ENCODE measurements at regions not wholly inside any gene's neighbourhood (a gene's known extent, or its start where the extent isn't known, plus 50 kb on each side); places are given as distances from the start of the nearest gene placed in this dataset.

DNA sequence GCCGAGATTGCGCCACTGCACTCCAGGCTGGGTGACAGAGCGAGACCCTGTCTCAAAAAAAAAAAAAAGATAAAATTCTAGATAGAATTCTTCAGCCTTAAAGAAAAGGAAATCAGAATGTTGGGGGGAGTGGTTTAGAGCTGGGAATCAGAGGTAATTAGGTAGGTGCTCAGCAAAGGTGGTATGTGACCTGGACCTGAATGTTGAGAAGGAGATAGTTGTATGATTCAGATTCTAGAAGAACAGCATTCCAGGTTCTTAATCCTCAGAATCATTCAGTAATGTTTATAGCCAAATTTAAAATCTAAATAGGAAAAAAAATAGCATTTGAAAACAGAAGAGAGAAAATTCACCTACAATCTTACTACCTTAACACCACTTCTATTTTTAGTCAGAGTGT, 71.3 kb upstream of the UBE2E1 start:
- DNase-seq: no peak
- intact Hi-C loops (cut with DNase I): no loop called here
- ATAC-seq (ENCODE audit: poor library complexity): no peak

- intact Hi-C loops (cut with DNase I): no loop called here
- no peak for DNase-seq
- peak; percentile 28 for ATAC-seq (ENCODE audit: poor library complexity)
Measured at GRCh38 chr3:23735062-23735461, 70.7 kb upstream of the UBE2E1 start.

DNA sequence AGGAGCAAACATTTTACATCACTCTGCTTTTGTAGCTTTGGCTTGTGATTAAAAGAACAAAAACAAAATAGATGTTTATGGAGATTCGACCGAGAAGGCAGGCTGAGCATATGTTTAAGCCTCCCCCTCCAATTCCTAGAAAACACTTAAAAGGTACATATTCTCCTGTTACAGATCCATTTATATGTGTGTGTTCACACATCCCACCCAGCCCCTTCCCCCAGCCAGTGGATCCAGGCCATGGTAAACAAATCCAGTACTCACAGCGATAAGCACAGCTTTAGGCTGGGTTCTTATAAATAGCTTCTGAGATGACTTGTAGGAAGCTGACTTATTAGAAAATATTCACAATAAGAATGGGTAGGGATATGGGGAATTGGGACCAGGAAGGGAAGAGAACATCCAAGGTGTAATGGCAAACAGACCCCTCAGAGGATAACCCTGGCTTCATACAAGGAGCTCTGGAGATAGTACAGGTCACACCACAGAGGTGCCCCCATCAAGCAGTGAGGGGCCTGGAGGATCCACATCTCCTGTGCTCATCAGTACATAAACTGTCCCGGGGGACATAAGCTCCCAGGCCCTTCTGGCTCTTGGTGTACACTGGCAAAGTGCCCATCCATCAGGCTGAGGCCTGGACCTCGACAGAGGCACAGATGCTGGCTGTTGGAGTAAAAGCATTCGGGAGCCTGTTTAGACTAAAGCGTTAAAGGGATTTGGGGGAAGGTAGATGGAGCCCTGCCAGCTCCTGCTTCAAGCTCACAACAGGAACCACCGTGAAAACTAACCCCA, 70.0 kb upstream of the UBE2E1 start:
- peak; percentile 67 for ATAC-seq (ENCODE audit: poor library complexity)
- intact Hi-C loops (cut with DNase I): no loop called here

DNA sequence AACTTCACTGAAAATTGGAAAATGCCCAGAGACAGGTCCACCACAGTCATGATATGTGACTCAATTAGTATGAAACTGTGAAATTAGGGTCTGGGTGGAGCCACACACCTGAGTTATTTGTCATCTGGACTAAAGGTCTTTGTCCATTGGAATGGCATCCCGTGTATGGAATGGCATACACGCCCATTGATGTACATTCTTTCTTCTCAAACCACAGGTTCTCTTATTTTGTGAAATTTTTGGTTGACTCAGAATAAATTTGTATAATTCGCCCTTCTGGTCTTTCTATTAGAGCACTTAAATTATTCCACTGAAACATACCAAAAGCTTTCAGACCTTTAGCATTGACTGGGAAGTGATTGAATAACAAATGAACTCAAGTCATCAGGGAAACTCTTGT, 66.8 kb upstream of the UBE2E1 start:
- ATAC-seq (ENCODE audit: poor library complexity) (no peak), DNase-seq (no peak)
- intact Hi-C loops (cut with DNase I): no loop called here

More for the DNA sequence above, 70.0 kb upstream of the UBE2E1 start:
- peak; percentile 52 for DNase-seq

DNA sequence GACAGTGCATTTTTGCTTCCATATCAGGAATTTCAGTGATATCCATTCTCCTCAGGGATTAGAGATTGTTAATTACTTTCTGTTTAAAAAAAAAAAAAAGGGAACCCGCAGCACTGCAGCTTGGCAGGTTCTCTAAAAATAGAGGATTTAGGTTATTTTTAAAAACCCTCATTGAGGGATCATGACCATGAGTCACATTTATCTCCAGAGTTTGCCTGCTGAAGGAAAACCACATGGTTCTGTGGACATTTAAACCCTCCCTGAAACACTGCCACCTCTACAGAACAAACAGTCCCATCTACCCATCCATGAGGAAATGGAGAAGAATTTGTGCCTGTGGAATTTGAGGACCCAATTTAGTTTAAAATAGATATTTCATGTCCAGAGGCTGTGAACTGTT, 66.2 kb upstream of the UBE2E1 start:
- no peak for DNase-seq
- intact Hi-C loops (cut with DNase I): no loop called here
- ATAC-seq (ENCODE audit: poor library complexity): no peak

DNA sequence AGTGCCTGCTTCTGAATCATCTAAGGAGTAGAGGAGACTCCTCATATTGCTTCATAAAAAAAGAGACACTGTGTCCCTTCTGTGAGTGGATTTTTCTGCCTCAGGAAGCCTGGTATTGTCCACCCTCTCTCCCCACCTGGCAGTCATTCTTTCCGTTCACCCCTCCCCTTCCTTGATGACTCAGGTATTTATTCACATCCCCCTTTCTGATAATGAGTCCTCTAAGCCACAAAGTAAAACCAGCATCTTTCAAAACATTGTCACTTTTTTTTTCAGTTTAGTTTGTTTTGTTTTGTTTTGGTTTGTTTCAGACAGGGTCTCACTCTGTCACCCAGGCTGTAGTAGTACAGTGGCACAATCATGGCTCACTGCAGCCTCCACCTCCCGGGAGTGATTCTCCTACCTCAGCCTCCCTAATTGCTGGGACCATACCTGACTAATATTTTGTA, 65.2 kb upstream of the UBE2E1 start:
- intact Hi-C loops (cut with DNase I): no loop called here
- DNase-seq (no peak), ATAC-seq (ENCODE audit: poor library complexity) (no peak)

DNA sequence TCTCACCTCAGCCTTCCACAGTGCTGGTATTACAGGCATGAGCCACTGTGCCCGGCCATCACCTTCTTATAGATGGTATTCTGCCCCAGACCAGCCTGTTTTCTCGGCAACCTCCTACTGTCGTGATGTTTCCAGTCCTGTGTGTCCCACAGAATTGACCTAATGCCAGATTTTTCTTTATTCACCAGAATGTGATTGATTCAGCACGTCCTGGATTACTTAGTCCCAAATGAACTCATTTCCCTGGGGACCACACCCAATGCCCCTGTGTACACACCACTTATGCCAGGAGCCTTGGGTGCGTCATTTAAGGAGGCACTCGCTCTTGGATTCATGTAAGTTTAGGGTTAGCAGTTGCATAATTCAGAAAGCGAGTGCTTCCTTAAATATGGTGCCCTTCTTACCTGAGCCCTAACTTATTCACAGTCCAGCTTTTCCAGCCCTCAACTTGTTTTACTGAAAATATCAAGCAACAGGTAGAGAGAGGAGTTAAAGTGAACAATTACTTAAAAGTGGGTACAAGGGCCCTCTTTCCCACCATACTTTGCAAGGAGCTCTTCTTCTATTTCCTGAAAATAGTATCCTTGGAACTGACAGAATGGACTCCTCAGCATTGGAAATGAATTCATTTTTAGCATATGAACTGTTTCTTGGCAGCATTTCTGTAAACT, 64.6 kb upstream of the UBE2E1 start:
- intact Hi-C loops (cut with DNase I): no loop called here
- ATAC-seq (ENCODE audit: poor library complexity): no peak

DNA sequence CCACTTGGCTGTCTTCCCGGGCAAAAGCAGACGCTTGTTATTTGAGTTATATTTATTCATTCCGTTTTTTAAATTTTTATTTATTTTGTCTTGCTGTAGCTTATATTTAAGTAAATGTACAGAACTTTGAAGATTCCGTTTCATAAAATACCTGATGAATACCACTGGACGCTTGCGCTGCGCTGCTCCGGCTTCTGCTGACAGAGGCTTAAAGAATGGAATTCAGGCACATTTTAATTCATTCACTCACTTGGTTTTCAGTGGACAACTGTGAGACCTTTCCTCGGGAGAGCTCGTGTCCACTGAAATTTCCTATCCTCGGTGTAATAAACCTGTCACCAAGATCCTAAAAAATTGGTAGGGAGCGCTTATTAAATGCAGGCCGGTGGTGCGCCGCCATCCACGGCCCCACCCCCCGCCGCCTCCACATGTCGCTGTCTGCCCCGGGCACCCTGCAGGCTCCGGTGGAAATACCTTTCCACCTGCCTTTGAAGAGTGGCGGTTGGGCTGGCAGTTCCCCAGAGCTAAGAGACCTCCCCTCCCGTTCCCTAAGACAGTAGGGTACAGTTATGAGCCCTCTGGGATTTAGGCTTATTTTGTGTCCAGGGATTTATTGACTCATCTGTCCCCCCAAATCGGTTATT, 62.5 kb upstream of the UBE2E1 start:
- intact Hi-C loops (cut with DNase I): no loop called here
- no peak for ATAC-seq (ENCODE audit: poor library complexity)
- no peak for DNase-seq

More for the DNA sequence above, 64.6 kb upstream of the UBE2E1 start:
- no peak for DNase-seq

DNA sequence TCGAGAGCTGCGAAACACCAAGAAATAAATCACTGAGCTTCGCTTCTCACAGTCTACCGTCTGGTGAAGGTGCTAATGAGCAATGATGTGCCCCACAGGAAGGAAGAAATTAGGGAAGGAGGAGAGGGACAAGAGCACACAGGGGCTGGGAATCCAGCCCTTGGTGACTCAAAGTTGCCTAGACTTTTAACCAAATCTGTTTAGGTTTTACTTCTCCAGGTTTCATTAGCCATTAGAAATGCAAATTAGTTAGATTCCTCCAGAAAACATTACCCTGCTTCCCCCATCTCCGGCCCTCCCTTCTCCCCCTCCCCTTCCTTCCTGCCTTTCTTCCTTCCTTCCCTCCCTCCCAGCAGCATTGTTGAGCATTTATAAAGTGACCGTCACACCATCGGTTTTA, 59.3 kb upstream of the UBE2E1 start:
- DNase-seq (no peak), ATAC-seq (ENCODE audit: poor library complexity) (no peak)
- intact Hi-C loops (cut with DNase I): no loop called here

GRCh38 chr3:23747841-23748240, 57.9 kb upstream of the UBE2E1 start:
- intact Hi-C loops (cut with DNase I): no loop called here
- ATAC-seq (ENCODE audit: poor library complexity): no peak
- no peak for DNase-seq

- intact Hi-C loops (cut with DNase I): no loop called here
- ATAC-seq (ENCODE audit: poor library complexity): peak; percentile 28
- no peak for DNase-seq
Measured at GRCh38 chr3:23748398-23749110, 57.2 kb upstream of the UBE2E1 start.

- no peak for DNase-seq
- intact Hi-C loops (cut with DNase I): no loop called here
- peak; percentile 42 for ATAC-seq (ENCODE audit: poor library complexity)
Measured at GRCh38 chr3:23749609-23750008, 56.1 kb upstream of the UBE2E1 start.

DNA sequence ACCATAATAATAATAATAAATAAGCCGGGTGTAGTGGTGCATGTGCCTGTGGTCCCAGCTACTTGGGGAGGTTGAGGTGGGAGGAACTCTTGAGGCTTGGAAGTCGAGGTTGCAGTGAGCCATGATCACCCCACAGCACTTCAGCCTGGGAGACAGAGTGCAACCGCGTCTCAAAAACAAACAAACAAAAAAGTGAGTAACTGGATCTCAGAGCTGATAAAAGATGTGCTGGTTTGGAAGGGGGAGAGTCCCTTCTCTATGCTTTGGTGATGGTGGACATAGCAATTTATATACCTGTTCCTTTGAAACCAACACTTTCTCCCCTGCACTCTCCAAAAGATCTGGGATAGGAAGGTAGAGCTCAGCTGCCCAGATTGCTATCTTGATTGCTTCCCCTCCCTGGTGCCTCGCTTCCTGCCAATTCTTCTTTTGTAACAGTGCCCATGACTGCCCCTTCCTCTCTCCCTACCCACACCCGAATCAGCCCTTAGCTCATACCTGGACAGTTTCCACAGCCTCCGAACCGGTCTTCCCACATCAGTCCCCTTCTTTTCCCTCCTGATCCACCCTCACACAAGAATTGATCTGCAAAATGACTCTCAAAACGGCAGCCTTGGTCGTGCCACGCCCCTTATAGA, 55.1 kb upstream of the UBE2E1 start:
- intact Hi-C loops (cut with DNase I): no loop called here
- DNase-seq (no peak), ATAC-seq (ENCODE audit: poor library complexity) (no peak)

GRCh38 chr3:23751212-23751723, 54.5 kb upstream of the UBE2E1 start:
- ATAC-seq (ENCODE audit: poor library complexity) (peak; percentile 50), DNase-seq (no peak)
- intact Hi-C loops (cut with DNase I): no loop called here

- DNase-seq (no peak), ATAC-seq (ENCODE audit: poor library complexity) (no peak)
- intact Hi-C loops (cut with DNase I): no loop called here
Measured at GRCh38 chr3:23752126-23752525, 53.6 kb upstream of the UBE2E1 start.

DNA sequence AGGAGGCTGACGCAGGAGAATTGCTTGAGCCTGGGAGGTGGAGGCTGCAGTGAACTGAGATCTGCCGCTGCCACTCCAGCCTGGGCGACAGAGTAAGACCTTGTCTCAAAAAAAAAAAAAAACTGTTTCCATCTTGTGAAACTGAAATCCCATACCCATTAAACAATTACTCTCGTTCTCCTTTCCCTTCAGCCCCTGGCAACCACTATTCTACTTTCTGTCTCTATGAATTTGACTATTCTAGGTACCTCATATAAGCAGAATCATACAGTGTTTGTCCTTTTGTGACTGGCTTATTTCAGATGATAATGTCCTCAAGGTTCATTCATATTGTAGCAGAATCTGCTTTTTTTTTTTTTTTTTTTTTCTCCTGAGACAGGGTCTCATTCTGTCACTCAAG, 51.5 kb upstream of the UBE2E1 start:
- intact Hi-C loops (cut with DNase I): no loop called here
- no peak for ATAC-seq (ENCODE audit: poor library complexity)
- no peak for DNase-seq

All from Right ventricle myocardium superior (tissue), 1 donor.